B cell (primary cell): ENCODE measurements at regions not wholly inside any gene's neighbourhood (a gene's known extent, or its start where the extent isn't known, plus 50 kb on each side); places are given as distances from the start of the nearest gene placed in this dataset.

ENCODE experiments used
- CTCF ChIP-seq: fragments of 200-600 bp; IDR thresholded peaks from one replicate; pipeline ENCODE4 v1.8.0; 2022; ENCODE audit warnings: antibody characterized with exemption, mild to moderate bottlenecking
- EZH2 ChIP-seq: IDR thresholded peaks from 2 replicates; pipeline ENCODE4 v1.6.1; 2012; ENCODE audit warnings: borderline replicate concordance, low read depth, mild to moderate bottlenecking, moderate library complexity, low read length; ENCODE audit not compliant: insufficient read depth, poor library complexity, severe bottlenecking

- TF ChIP-seq CTCF (peak; percentile 55), EZH2 (no peak)
These were observed 304.7 kb upstream of the MSX2 start for GRCh38 chr5:174419540-174420132.
